Spleen (tissue), 11 donors: ENCODE measurements at regions not wholly inside any gene's neighbourhood (a gene's known extent, or its start where the extent isn't known, plus 50 kb on each side); places are given as distances from the start of the nearest gene placed in this dataset.

Experiments used
- DNase-seq: peaks from one replicate; pipeline ENCODE4 v3.0.0-alpha.2; 2020
- H3K27ac ChIP-seq, 8 donors: fragments of 200-600 bp; sonication (generic) in 7 of 8; 1 replicate in 4 of 8; 2 replicates in 4 of 8; pipeline versions ENCODE4 v1.5.0 to v1.8.0; 2016 to 2021; ENCODE audit warnings: inconsistent platforms in 4 of 8, mild to moderate bottlenecking in 4 of 8, moderate library complexity in 1 of 8
- H3K27me3 ChIP-seq, 7 donors: fragments of 200-600 bp; sonication (generic) in 6 of 7; replicated peaks in 1 of 7; 1 replicate in 4 of 7; 2 replicates in 3 of 7; pipeline versions ENCODE4 v1.5.0 to v1.8.0; 2016 to 2021; ENCODE audit warnings: inconsistent platforms in 3 of 7, mild to moderate bottlenecking in 1 of 7
- H3K36me3 ChIP-seq, 6 donors: fragments of 200-600 bp; sonication (generic) in 5 of 6; 1 replicate in 4 of 6; 2 replicates in 2 of 6; pipeline versions ENCODE4 v1.5.0 to v1.8.0; 2016 to 2021; ENCODE audit warnings: inconsistent platforms in 2 of 6
- H3K4me1 ChIP-seq, 6 donors: fragments of 200-600 bp; sonication (generic) in 5 of 6; 1 replicate in 3 of 6; 2 replicates in 3 of 6; pipeline versions ENCODE4 v1.5.0 to v1.8.0; 2016 to 2021; ENCODE audit warnings: inconsistent platforms in 3 of 6
- H3K4me3 ChIP-seq, 8 donors: fragments of 200-600 bp; sonication (generic) in 7 of 8; 1 replicate in 4 of 8; 2 replicates in 4 of 8; pipeline versions ENCODE4 v1.5.0 to v1.8.0; 2016 to 2021; ENCODE audit warnings: inconsistent platforms in 4 of 8, mild to moderate bottlenecking in 4 of 8, moderate library complexity in 2 of 8
- H3K9me3 ChIP-seq, 8 donors: fragments of 200-600 bp; sonication (generic) in 7 of 8; 1 replicate in 4 of 8; 2 replicates in 4 of 8; pipeline versions ENCODE4 v1.5.0 to v1.8.0; 2016 to 2021; ENCODE audit warnings: inconsistent platforms in 4 of 8
- CTCF ChIP-seq, 11 experiments: fragments of 200-600 bp in 7 of 11; fragments of 450-650 bp in 4 of 11; sonication (generic) in 4 of 11; IDR thresholded peaks in 8 of 11; conservative IDR thresholded peaks in 3 of 11; 1 replicate in 7 of 11; 2 replicates in 4 of 11; pipeline versions ENCODE4 v1.4.0 to v1.8.0; 2016 to 2021; ENCODE audit warnings: antibody characterized with exemption in 11 of 11, inconsistent platforms in 4 of 11, mild to moderate bottlenecking in 1 of 11
- POLR2A ChIP-seq, 3 donors: fragments of 450-650 bp; IDR thresholded peaks; one replicate each; pipeline ENCODE4 v1.5.1; 2017; ENCODE audit warnings: antibody characterized with exemption in 3 of 3, mild to moderate bottlenecking in 1 of 3
- POLR2AphosphoS5 ChIP-seq, 3 donors: sonication (generic); formaldehyde crosslinking; IDR thresholded peaks; one replicate each; pipeline ENCODE4 v1.5.1; 2017; ENCODE audit warnings: antibody characterized with exemption in 3 of 3
- WGBS, 5 donors: extraction: QIAGEN DNeasy Blood & Tissue Kit in 3 of 5; methylation state at CpG; one replicate each; pipeline versions ENCODE4 v1.1.5 to v1.1.7; 2013 to 2018; 5-methylcytosine and 5-hydroxymethylcytosine counted together
- intact Hi-C: fragments of 100-400 bp; cut with DNase I; formaldehyde crosslinking; loops from one replicate; pipeline ENCODE4 v1.15.0; 2023; ENCODE audit warnings: low total_unique reads
- donor health status: healthy with polysubstance abuse.
- donor health status: DM: no; HTN: no; CAD: no; lungs with moderate emphysema.
- donor health status: DM: no; HTN: no; CAD: no.
- donor health status: Bipolar disorder and iron deficiency.
- donor health status: healthy.
- donor health status: DM: no; HTN: no; CAD: no.
- donor health status: DM: yes; HTN: yes; CAD: no.

GRCh38 chr3:181176601-181177000 is 187.1 kb upstream of the DNAJC19 start:
- peaks cover 0 to 4% (median 0%) of the 10 kb centered on the region in 6 donors for H3K4me1 ChIP-seq
- no peak overlapping the region for H3K27ac ChIP-seq
- 10 to 19% (median 15%) methylated on average over 6 of the region's 6 CpGs for WGBS, 5 donors
- H3K27me3 ChIP-seq, result no peaks in the 10 kb centered on the region
- no peak for DNase-seq
- no peaks in the 10 kb centered on the region for H3K36me3 ChIP-seq
- no peaks in the 10 kb centered on the region for H3K9me3 ChIP-seq
- no peak overlapping the region for H3K4me3 ChIP-seq
- TF ChIP-seq POLR2AphosphoS5 (IDR thresholded peaks at IDR 0.05) (peak in 1 of 3 donors; percentile 53), POLR2A (IDR thresholded peaks at IDR 0.05) (no peak), CTCF (IDR thresholded peaks at IDR 0.05 in 8 of 11, conservative IDR thresholded peaks at IDR 0.05 in 3 of 11) (peak in 10 of 11 experiments; percentile 19 to 56 (median 46))
- intact Hi-C loops, result loop anchor here (10.0 kb wide), 1 partner anchor 372 kb away; no protein-coding TSS in a partner anchor

DNA sequence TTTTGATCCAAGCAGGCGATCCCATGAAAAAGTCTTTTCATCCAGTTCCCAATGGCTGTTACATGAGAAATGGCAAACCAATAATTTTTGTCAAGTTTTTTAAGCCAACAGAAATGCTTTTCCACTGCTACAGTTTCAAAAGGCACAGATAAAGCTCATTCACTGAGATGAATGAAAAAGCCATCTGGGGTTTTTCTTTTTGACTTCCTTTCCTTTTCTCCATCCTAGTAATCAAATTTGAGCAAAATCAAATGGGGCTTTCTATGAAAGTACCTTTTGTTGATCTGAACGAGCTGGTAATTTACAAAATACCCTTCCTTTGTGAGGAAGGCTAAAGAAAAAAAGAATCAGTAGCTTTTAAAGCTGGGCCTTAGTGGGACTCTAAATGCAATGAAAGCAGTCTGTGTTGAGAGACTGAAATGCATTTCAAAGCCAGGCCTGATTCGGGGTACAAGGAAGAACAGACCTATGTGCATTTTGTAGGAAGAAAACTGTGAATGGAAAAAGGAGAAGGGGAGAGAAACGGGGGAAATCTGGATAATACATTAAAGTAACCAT is 185.2 kb upstream of the DNAJC19 start:
- no peak for TF ChIP-seq CTCF (IDR thresholded peaks at IDR 0.05 in 8 of 11, conservative IDR thresholded peaks at IDR 0.05 in 3 of 11)
- no peak for TF ChIP-seq POLR2AphosphoS5 (IDR thresholded peaks at IDR 0.05)
- TF ChIP-seq POLR2A (IDR thresholded peaks at IDR 0.05), result no peak
- intact Hi-C loops, result loop anchor here (10.0 kb wide), 1 partner anchor 370 kb away; no protein-coding TSS in a partner anchor
- no peak for DNase-seq
- no peaks in the 10 kb centered on the region for H3K9me3 ChIP-seq
- WGBS, 5 donors, result 51 to 57% (median 57%) methylated on average over 4 of the region's 4 CpGs
- H3K36me3 ChIP-seq, result no peaks in the 10 kb centered on the region
- no peak overlapping the region for H3K27ac ChIP-seq
- no peaks in the 10 kb centered on the region for H3K27me3 ChIP-seq
- H3K4me3 ChIP-seq, result no peak overlapping the region
- peaks cover 0 to 4% (median 0%) of the 10 kb centered on the region in 6 donors for H3K4me1 ChIP-seq

GRCh38 chr3:181174022-181174421 is 184.5 kb upstream of the DNAJC19 start:
- intact Hi-C loops, result loop anchor here (10.0 kb wide), 1 partner anchor 369 kb away; no protein-coding TSS in a partner anchor
- WGBS, 5 donors, result 75 to 80% (median 76%) methylated on average over 2 of the region's 2 CpGs

More at GRCh38 chr3:181174022-181174421, 184.5 kb upstream of the DNAJC19 start:
- TF ChIP-seq CTCF (IDR thresholded peaks at IDR 0.05 in 8 of 11, conservative IDR thresholded peaks at IDR 0.05 in 3 of 11), result no peak
- TF ChIP-seq POLR2A (IDR thresholded peaks at IDR 0.05), result no peak
- no peak for TF ChIP-seq POLR2AphosphoS5 (IDR thresholded peaks at IDR 0.05)
- no peaks in the 10 kb centered on the region for H3K36me3 ChIP-seq
- H3K4me1 ChIP-seq, result peaks cover 0 to 4% (median 0%) of the 10 kb centered on the region in 6 donors
- H3K4me3 ChIP-seq, result no peak overlapping the region
- DNase-seq, result no peak
- no peak overlapping the region for H3K27ac ChIP-seq
- H3K27me3 ChIP-seq, result no peaks in the 10 kb centered on the region
- H3K9me3 ChIP-seq, result no peaks in the 10 kb centered on the region
